ENCODE measurements at regions not wholly inside any gene's neighbourhood (a gene's known extent, or its start where the extent isn't known, plus 50 kb on each side); places are given as distances from the start of the nearest gene placed in this dataset.

DNA sequence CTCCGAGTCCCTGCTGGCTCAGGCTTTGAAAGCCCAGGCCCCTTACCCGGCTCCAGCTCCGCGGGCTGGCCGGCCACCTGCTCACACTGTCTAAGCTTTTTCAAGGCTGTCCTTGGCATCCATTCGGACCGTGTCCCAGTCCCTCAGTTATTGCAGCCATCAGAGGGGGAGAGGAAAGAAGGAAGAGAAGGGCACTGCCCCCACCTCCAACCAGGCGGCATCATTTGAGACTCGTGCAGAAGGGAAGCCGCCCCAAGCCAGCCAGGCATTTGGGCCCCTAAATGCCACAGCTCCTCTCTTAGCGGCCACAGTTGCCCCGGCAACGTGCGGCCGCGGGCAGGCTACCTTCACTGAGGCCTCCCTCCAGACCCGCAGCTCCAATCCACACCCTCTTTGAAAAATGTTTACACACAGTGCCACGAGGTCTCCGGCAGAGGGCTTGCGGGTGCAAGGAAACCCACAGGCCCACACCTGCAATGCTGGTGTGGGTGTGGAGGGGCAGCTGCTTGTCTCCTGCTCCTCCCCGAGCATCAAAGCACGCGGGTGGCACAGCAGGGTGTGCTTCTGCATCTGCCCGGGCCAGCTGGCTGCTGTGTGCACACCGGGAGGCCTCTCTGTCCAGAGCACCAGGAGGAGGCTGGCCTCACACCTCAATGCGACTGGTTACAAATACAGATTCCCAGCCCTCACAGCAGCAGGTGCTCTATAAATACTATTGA lies 124.4 kb downstream of the CTTN start:
- DNase-seq, result no peak

- DNase-seq, result no peak
These were observed 125.2 kb downstream of the CTTN start for GRCh38 chr11:70523384-70524095.

GRCh38 chr11:70524096-70524922 lies 126.0 kb downstream of the CTTN start:
- DNase-seq, result no peak

DNA sequence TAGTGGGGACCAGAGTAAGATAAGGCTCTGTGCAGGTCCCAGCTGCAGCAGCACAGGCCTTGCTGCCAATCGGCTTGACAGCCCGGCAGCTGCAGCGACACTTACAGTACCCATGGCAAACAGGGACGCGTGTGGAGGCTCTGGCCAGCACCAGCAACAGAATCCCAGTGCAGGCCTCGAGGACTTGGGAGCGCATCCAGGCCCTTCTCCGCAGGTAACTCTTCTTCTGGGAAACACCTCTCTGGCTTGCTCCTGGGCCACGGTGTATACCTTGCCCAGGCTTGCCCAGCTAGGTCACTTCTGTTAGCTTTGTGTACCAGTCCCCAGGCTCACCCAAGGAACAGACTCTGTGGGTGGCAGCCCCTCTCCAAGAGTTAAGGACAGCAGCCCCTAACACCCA lies 126.7 kb downstream of the CTTN start:
- no peak for DNase-seq

GRCh38 chr11:70525466-70525865 lies 127.1 kb downstream of the CTTN start:
- DNase-seq, result no peak

GRCh38 chr11:70526116-70527045 lies 128.1 kb downstream of the CTTN start:
- DNase-seq, result no peak

DNA sequence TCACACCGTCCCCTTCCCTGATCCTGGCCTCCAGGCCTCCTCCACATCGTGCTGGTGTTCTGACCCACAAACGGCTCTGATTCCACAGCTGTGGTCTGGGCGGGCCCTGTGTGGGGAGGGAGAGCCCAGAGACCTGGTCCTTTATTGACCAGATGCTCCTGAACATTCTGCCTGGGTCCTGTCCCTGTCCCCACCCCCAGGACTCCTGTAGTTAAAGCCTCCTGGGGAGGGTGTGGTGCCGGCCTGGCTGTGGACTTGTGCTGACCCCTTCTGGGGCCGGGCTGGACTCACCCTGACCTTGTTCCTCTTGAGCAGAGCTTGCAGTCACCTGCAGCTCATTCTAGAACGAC lies 128.7 kb downstream of the CTTN start:
- DNase-seq, result no peak

- DNase-seq, result no peak
These were observed 129.2 kb downstream of the CTTN start for GRCh38 chr11:70527429-70528045.

DNA sequence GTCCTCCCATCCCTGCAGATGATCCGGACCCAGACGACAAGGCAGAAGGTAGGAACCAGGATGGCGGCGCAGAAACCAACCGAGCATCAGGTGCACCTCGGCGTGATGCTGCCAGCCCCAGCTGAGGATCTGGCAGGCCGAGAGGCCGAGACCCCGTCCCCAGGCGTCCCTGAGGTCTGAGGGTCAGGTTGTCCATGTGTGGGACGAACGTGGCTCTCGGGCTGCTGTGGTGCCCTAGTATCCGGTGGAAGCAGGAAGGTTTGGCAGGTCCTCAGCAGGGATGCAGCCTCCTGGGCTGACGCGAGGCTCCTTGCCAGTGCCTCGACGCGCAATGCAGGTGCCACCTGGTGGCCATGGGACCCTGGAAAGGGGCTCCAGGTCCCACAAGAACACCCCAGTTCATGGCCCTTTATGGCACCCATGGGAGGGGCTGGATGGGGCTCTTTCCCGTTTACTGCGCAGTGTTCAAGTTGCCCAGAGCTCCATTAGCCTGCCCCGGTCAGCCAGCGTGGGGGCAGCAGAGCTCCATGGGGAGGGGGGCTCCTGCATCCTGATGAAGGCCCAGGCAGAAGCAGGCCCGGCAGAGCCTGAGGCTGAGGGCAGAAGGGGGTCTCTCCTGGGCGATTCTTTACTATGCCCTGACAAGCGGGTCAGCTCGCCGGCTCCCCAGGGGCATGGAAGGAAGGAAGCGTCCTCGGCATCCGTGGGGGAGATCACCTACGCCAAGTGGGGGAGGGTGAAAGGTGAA lies 129.9 kb downstream of the CTTN start:
- no peak for DNase-seq

GRCh38 chr11:70528794-70529580 lies 130.7 kb downstream of the CTTN start:
- no peak for DNase-seq

DNA sequence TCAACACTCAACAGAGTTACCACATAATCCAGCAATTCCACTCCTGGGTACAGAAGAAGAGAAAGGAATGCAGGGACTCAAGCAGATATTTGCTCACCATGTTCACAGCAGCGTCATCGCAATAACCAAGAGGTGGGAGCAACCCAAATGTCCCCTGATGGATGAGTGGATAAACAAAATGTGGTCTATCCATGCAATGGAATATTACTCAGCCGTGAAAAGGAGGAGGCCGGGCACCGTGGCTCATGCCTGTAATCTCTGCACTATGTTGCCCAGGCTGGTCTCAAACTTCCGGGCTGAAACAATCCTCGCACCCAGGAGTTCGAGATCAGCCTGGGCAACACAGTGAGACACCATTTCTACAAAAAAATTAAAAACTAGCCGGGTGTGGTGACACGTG lies 131.7 kb downstream of the CTTN start:
- DNase-seq, result no peak

DNA sequence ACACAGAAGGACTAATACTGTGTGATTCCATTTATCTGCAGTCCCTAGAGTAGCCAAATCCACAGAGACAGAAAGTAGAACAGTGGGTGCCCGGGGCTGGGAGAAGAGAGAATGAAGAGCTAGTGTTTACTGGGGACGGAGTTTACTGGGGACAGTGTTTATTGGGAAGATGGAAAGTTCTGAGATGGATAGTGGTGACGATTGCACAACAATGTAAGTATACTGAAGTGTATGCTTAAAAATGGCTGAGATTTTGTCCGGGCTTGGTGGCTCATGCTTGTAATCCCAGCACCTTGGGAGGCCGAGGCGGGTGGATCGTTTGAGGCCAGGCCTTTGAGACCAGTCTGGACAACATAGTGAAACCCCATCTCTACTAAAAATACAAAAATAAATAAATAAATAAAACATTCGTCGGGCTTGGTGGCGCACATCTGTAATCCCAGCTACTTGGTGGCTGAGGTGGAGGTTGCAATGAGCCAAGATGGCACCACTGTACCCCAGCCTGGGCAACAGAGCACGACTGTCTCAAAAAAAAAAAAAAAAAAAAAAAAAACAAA lies 132.4 kb downstream of the CTTN start:
- DNase-seq, result no peak

DNA sequence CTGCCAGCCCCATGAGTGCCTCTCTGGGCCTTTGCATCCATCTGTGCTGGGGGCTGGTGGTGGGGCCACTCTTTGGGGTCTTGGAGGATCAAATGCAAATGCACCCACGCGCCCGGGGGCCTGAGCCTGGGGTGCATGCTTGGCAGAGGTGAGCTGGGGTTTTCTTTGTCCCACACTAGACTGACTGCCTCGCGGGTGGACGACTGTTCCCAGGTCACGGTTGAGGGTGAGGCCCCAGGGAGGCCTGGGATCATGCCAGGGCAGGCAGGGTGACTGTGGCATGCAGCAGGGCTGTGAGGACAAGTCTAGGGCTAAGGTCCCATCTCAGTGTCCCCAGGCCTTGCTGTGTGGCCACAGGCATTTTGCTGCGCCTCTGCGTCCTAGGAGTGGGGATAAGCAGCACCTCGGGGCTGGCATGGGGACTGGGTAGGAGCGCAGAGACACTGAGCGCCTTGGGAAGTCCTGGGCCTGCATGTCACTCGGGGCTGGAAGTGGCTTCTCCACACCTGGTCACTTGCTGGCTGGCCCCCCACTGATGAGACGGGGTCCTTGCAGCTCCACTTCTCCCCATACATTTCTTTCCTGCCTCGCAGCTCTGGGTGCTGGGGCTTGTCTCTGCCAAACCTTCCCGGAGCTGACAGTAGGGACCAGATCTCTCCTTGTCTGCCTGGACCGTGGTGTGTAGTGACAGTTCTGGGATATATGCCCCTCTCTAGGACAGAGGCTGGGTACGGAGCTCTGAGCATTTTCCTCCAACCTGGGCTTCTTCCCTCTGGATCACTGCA lies 133.1 kb downstream of the CTTN start:
- no peak for DNase-seq

- no peak for DNase-seq
These were observed 133.7 kb downstream of the CTTN start for GRCh38 chr11:70532066-70532440.

DNA sequence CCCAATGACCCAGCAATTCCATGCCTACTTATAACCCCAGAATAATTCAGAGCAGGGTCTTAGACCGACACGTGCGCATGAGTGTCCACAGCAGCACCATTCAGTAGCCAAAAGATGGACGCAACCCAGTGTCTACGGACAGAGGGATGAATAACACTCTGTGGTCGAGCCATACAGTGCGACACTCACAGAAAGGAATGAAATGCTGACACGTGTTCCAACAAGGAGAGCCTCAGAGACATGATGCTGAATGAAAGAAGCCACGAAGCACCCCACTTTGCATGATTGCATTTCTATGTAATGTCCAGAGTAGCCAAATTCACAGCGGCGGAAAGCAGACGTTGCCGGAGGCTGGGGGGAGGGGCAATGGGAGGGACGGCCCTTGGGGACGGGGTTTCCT lies 134.4 kb downstream of the CTTN start:
- no peak for DNase-seq

DNA sequence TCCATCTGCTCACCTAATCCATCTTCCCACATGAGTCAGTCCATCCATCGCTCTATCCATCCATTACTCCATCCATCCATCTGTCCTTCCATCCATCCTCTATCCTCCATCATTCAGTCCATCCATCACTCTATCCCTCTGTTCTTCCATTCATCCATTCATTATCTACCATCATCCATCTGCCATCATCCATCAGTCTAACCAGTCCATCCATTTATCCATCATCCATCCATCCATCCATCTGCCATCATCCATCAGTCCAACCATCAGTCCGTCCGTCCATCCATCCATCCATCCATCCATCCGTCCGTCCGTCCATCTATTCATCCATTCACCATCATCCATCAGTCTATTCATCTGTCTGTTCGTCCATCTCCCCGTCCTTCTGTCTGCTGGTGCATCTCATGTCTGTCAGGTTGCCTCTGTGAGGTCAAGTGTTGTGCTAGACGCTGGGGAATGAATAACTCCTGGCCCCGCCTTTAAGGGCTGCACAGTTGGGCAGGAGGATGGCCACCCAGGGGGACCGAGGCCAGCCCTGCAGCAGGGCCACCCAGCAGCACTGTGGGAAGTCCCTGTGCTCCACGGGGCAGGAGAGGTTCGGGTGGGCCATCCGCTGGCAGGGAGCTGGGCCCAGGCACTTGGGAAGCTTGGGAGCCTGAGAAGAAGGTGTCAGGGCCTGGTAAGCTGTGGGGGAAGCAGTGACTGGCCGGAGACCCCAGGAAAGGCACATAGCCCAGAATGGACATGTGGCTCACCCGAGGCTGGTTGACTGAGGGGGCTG lies 137.1 kb downstream of the CTTN start:
- DNase-seq, result no peak

DNA sequence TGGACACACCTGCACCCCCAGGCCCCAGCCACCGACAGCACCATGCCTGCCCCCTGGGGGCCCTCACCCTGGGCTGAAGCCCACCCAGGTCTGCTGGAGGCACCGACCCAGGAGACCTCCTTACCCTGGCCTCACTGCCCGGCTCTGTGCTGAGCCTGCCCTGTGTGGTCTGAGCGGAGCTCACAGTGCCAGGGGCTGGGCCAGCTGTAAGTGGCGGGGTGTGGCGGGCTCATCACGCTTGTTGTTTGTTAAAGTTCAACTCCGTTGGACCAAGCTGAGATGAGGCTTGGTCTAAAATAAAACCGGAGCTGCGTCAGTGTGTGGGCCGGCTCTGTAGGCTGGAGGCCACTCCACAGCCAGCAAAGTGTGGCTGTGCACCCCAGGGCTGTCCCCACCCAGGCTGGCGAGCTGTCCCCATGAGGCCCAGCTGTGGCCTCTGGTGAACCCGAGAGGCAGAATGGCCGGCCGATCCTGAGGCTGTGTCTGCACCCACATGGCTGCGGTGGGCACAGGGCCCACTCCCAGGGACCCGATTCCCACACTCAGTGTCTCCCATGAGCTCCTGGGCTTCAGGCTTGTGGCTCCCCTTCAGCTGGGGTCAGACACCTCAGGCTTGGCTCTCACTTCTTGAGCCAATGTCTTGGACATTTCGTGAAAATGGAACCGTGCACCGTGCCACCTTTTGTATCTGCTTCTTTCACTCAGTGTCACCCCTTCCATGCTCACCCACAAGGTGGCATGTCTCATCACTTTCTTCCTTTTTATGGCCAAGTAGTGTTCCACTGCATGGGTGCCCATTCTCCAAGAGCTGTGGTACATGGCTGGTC lies 137.9 kb downstream of the CTTN start:
- no peak for DNase-seq
